H9 (cell line): ENCODE measurements at regions not wholly inside any gene's neighbourhood (a gene's known extent, or its start where the extent isn't known, plus 50 kb on each side); places are given as distances from the start of the nearest gene placed in this dataset.

ENCODE experiments used
- DNase-seq: peaks from one replicate; pipeline ENCODE4 v3.0.0-alpha.2; 2017
- H2AFZ ChIP-seq: one replicate; pipeline ENCODE4 v1.6.1; 2013; ENCODE audit warnings: mild to moderate bottlenecking, low read length, control low read depth, moderate library complexity
- H2AK5ac ChIP-seq: 2 replicates; pipeline ENCODE4 v1.6.1; 2013; ENCODE audit warnings: low read length, control low read depth, mixed read lengths; ENCODE audit not compliant: insufficient read length
- H2BK120ac ChIP-seq: one replicate; pipeline ENCODE4 v1.6.1; 2013; ENCODE audit warnings: low read depth, mild to moderate bottlenecking, low read length, control low read depth, inconsistent platforms; ENCODE audit not compliant: poor library complexity, severe bottlenecking
- H2BK12ac ChIP-seq: 2 replicates; pipeline ENCODE4 v1.6.1; 2013; ENCODE audit warnings: low read length, control low read depth, mixed read lengths, low read depth; ENCODE audit not compliant: insufficient read length
- H2BK15ac ChIP-seq: 2 replicates; pipeline ENCODE4 v1.6.1; 2013; ENCODE audit warnings: low read depth, low read length, control low read depth
- H2BK20ac ChIP-seq: one replicate; pipeline ENCODE4 v1.6.1; 2013; ENCODE audit warnings: low read depth, mild to moderate bottlenecking, low read length, control low read depth, inconsistent platforms; ENCODE audit not compliant: poor library complexity, severe bottlenecking
- H2BK5ac ChIP-seq: 2 replicates; pipeline ENCODE4 v1.6.1; 2013; ENCODE audit warnings: low read length, control low read depth, mixed read lengths; ENCODE audit not compliant: insufficient read length
- H3K14ac ChIP-seq: 2 replicates; pipeline ENCODE4 v1.6.1; 2013; ENCODE audit warnings: low read length, control low read depth; ENCODE audit not compliant: insufficient read depth
- H3K18ac ChIP-seq: 2 replicates; pipeline ENCODE4 v1.6.1; 2013; ENCODE audit warnings: low read depth, mild to moderate bottlenecking, mixed read lengths, low read length, control low read depth; ENCODE audit not compliant: insufficient read length
- H3K23ac ChIP-seq: 2 replicates; pipeline ENCODE4 v1.6.1; 2013; ENCODE audit warnings: low read length, control low read depth, mixed read lengths, low read depth; ENCODE audit not compliant: insufficient read length
- H3K23me2 ChIP-seq: 2 replicates; pipeline ENCODE4 v1.6.1; 2013; ENCODE audit warnings: low read depth, mild to moderate bottlenecking, mixed read lengths, low read length, control low read depth; ENCODE audit not compliant: insufficient read length, poor library complexity, severe bottlenecking
- H3K27ac ChIP-seq: 2 replicates; pipeline ENCODE4 v1.5.1; 2013; ENCODE audit warnings: low read length, control low read depth, mixed read lengths, low read depth; ENCODE audit not compliant: insufficient read length
- H3K27me3 ChIP-seq: 2 replicates; pipeline ENCODE4 v1.6.1; 2013; ENCODE audit warnings: low read length, control low read depth, inconsistent platforms; ENCODE audit not compliant: insufficient read depth
- H3K4ac ChIP-seq: 2 replicates; pipeline ENCODE4 v1.6.1; 2013; ENCODE audit warnings: low read depth, mild to moderate bottlenecking, control low read depth, inconsistent platforms, low read length, moderate library complexity
- H3K4me1 ChIP-seq: 2 replicates; pipeline ENCODE4 v1.6.1; 2013; ENCODE audit warnings: low read length, control low read depth, inconsistent platforms; ENCODE audit not compliant: insufficient read depth
- H3K4me2 ChIP-seq: 2 replicates; pipeline ENCODE4 v1.6.1; 2013; ENCODE audit warnings: low read length, control low read depth, mixed read lengths; ENCODE audit not compliant: insufficient read length, insufficient read depth
- H3K56ac ChIP-seq: 2 replicates; pipeline ENCODE4 v1.6.1; 2013; ENCODE audit warnings: low read depth, mild to moderate bottlenecking, mixed read lengths, low read length, control low read depth; ENCODE audit not compliant: insufficient read length
- H3K79me1 ChIP-seq: 2 replicates; pipeline ENCODE4 v1.6.1; 2013; ENCODE audit warnings: low read depth, mild to moderate bottlenecking, moderate library complexity, low read length, control low read depth, inconsistent platforms; ENCODE audit not compliant: insufficient read depth, poor library complexity, severe bottlenecking
- H3K79me2 ChIP-seq: 2 replicates; pipeline ENCODE4 v1.6.1; 2013; ENCODE audit warnings: low read length, control low read depth, inconsistent platforms; ENCODE audit not compliant: insufficient read depth
- H3K9ac ChIP-seq: 2 replicates; pipeline ENCODE4 v1.6.1; 2013; ENCODE audit warnings: low read length, control low read depth, mixed read lengths; ENCODE audit not compliant: insufficient read length; ENCODE audit errors: extremely low read depth
- H3K9me3 ChIP-seq: one replicate; pipeline ENCODE4 v1.6.1; 2013; ENCODE audit warnings: low read depth, low read length, inconsistent platforms; ENCODE audit not compliant: control insufficient read depth
- H3T11ph ChIP-seq: one replicate; pipeline ENCODE4 v1.6.1; 2013; ENCODE audit warnings: mild to moderate bottlenecking, low read length, control low read depth, inconsistent platforms
- H4K20me1 ChIP-seq: one replicate; pipeline ENCODE4 v1.6.1; 2013; ENCODE audit not compliant: control insufficient read depth, insufficient read length, insufficient read depth
- H4K5ac ChIP-seq: 2 replicates; pipeline ENCODE4 v1.6.1; 2013; ENCODE audit warnings: low read depth, mild to moderate bottlenecking, mixed read lengths, low read length, control low read depth; ENCODE audit not compliant: insufficient read length
- H4K8ac ChIP-seq: replicated peaks from 2 replicates; pipeline ENCODE4 v1.6.1; 2013; ENCODE audit warnings: low read length, control low read depth, mixed read lengths, low read depth; ENCODE audit not compliant: insufficient read length
- H4K91ac ChIP-seq: 2 replicates; pipeline ENCODE4 v1.6.1; 2013; ENCODE audit warnings: low read depth, mild to moderate bottlenecking, moderate library complexity, mixed read lengths, low read length, control low read depth; ENCODE audit not compliant: insufficient read length
- H3K27ac Mint-ChIP-seq, 3 experiments: 2 replicates in 2 of 3; 3 replicates in 1 of 3; pipeline ENCODE4 v1.8.0; 2020 to 2021; ENCODE audit warnings: mixed read lengths in 3 of 3, mild to moderate bottlenecking in 1 of 3, moderate library complexity in 1 of 3
- H3K27me3 Mint-ChIP-seq: 2 replicates; pipeline ENCODE4 v1.8.0; 2021; ENCODE audit warnings: low read depth, mild to moderate bottlenecking, moderate library complexity, mixed read lengths
- H3K36me3 Mint-ChIP-seq, 3 experiments: 2 replicates in 2 of 3; 3 replicates in 1 of 3; pipeline ENCODE4 v1.8.0; 2020 to 2021; ENCODE audit warnings: low read depth in 3 of 3, mixed read lengths in 3 of 3; ENCODE audit not compliant: insufficient read depth in 1 of 3
- H3K4me1 Mint-ChIP-seq, 2 experiments: 2 replicates each; pipeline ENCODE4 v1.8.0; 2020; ENCODE audit warnings: mixed read lengths in 2 of 2
- H3K4me3 Mint-ChIP-seq, 2 experiments: 2 replicates in 1 of 2; 3 replicates in 1 of 2; pipeline ENCODE4 v1.8.0; 2020 to 2021; ENCODE audit warnings: mild to moderate bottlenecking in 2 of 2, mixed read lengths in 2 of 2, moderate library complexity in 1 of 2
- H3K9me3 Mint-ChIP-seq, 2 experiments: 2 replicates in 1 of 2; 3 replicates in 1 of 2; pipeline ENCODE4 v1.8.0; 2020; ENCODE audit warnings: mild to moderate bottlenecking in 2 of 2, mixed read lengths in 2 of 2, moderate library complexity in 1 of 2
- CTCF ChIP-seq: fragments of 200-600 bp; sonication (generic); conservative IDR thresholded peaks from 3 replicates; pipeline ENCODE4 v1.8.0; 2021; ENCODE audit warnings: antibody characterized with exemption, mild to moderate bottlenecking

- no peak overlapping the region for H2BK15ac ChIP-seq
- H4K5ac ChIP-seq: no peak overlapping the region
- no peak overlapping the region for H3K4ac ChIP-seq
- no peak overlapping the region for H3T11ph ChIP-seq
- no peak overlapping the region for H3K4me3 Mint-ChIP-seq
- no peak overlapping the region for H3K18ac ChIP-seq
- H3K27me3 ChIP-seq: no peaks in the 10 kb centered on the region
- H3K27ac Mint-ChIP-seq: no peak overlapping the region
- no peaks in the 10 kb centered on the region for H3K4me1 Mint-ChIP-seq
- no peak overlapping the region for H3K23ac ChIP-seq
- no peak overlapping the region for H3K9ac ChIP-seq
- DNase-seq: no peak
- no peaks in the 10 kb centered on the region for H3K79me2 ChIP-seq
- no peaks in the 10 kb centered on the region for H4K20me1 ChIP-seq
- no peak overlapping the region for H4K8ac ChIP-seq
- no peaks in the 10 kb centered on the region for H3K9me3 Mint-ChIP-seq
- H2BK12ac ChIP-seq: no peak overlapping the region
- H3K56ac ChIP-seq: no peak overlapping the region
- H3K79me1 ChIP-seq: no peaks in the 10 kb centered on the region
- H3K36me3 Mint-ChIP-seq: no peaks in the 10 kb centered on the region
- H3K4me2 ChIP-seq: no peak overlapping the region
- H3K27me3 Mint-ChIP-seq: no peaks in the 10 kb centered on the region
- H3K14ac ChIP-seq: no peak overlapping the region
- H2AK5ac ChIP-seq: no peak overlapping the region
- H2AFZ ChIP-seq: no peak overlapping the region
- no peak overlapping the region for H2BK20ac ChIP-seq
- TF ChIP-seq CTCF: no peak
- H3K27ac ChIP-seq: no peak overlapping the region
- no peaks in the 10 kb centered on the region for H3K23me2 ChIP-seq
- no peak overlapping the region for H2BK5ac ChIP-seq
- H2BK120ac ChIP-seq: no peak overlapping the region
- H3K9me3 ChIP-seq: no peaks in the 10 kb centered on the region
- no peak overlapping the region for H4K91ac ChIP-seq
- no peaks in the 10 kb centered on the region for H3K4me1 ChIP-seq
Observed at GRCh38 chr4:160510928-160511327, 1408.0 kb downstream of the RAPGEF2 start.
